Omental fat pad (tissue), 3 donors: ENCODE measurements at regions not wholly inside any gene's neighbourhood (a gene's known extent, or its start where the extent isn't known, plus 50 kb on each side); places are given as distances from the start of the nearest gene placed in this dataset.

ENCODE experiments used
- ATAC-seq: fragments of 150-250 bp; one replicate; pipeline ENCODE4 v1.9.1; 2016; ENCODE audit warnings: mild to moderate bottlenecking, moderate library complexity; ENCODE audit not compliant: low FRiP score
- DNase-seq: peaks from one replicate; pipeline ENCODE4 v3.0.0-alpha.2; 2019; ENCODE audit warnings: low spot score
- TF ChIP-seq, protein P1 (sequence below), 3 donors: fragments of 450-650 bp; IDR thresholded peaks; one replicate each; pipeline ENCODE4 v1.5.1; 2016 to 2017; ENCODE audit warnings: antibody characterized with exemption in 3 of 3, mild to moderate bottlenecking in 3 of 3, moderate library complexity in 2 of 3

DNA sequence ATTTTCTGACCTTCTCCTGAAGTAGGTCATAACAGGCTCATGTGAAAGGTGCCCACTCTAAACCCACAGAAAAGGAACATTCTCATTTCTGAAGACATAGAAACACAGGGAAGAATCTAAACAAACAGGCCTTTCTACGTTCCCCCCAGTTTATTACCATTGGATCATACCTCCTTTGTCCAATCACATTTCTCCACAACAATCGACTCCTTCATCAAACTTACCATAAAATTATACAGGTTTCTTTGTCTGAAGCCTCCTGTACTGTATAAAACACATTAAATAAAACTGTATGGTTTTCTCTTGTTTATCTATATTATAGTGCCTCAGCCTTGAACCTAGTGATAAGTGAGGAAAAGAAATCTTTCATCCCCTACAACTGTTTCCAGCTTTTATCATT is 340.7 kb downstream of the ENC1 start:
- ATAC-seq = no peak
- no peak for DNase-seq
- TF ChIP-seq, protein P1, sequence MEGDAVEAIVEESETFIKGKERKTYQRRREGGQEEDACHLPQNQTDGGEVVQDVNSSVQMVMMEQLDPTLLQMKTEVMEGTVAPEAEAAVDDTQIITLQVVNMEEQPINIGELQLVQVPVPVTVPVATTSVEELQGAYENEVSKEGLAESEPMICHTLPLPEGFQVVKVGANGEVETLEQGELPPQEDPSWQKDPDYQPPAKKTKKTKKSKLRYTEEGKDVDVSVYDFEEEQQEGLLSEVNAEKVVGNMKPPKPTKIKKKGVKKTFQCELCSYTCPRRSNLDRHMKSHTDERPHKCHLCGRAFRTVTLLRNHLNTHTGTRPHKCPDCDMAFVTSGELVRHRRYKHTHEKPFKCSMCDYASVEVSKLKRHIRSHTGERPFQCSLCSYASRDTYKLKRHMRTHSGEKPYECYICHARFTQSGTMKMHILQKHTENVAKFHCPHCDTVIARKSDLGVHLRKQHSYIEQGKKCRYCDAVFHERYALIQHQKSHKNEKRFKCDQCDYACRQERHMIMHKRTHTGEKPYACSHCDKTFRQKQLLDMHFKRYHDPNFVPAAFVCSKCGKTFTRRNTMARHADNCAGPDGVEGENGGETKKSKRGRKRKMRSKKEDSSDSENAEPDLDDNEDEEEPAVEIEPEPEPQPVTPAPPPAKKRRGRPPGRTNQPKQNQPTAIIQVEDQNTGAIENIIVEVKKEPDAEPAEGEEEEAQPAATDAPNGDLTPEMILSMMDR (IDR thresholded peaks at IDR 0.05) = no peak

DNA sequence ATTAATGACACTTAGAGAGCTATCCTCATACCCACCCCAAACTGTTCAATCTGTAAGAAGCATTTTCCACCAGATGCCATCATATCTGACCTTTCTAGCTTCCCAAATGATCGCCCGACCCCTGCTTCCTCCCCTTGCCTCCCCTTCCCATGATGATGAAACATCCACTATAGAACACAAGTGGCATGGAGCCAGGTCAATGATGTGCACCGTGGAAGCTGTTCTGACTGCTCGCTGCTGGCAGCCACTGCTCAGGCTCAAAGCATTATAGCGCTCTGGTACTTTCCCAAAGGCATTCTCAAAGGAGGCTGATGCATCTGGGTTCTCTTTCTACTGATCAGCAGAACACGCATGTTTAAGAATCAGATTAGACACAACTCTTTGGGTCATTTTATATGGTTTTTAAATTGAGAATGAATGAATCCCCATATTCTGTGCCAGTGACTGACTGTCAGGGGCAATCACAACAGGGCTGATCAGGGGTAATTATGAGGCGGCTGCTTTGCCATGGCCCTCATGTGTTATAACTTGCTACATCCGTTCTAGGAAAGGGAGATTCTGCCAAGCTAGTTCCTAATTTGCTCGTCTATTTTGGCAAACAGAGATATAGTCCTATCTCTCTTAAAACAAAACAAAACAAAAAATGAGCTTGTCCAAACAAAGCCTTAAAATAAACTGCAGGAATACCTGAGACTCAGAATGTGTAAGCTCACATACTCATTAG is 343.7 kb downstream of the ENC1 start:
- TF ChIP-seq, protein P1 (IDR thresholded peaks at IDR 0.05) = no peak
- ATAC-seq (no peak), DNase-seq (no peak)

DNA sequence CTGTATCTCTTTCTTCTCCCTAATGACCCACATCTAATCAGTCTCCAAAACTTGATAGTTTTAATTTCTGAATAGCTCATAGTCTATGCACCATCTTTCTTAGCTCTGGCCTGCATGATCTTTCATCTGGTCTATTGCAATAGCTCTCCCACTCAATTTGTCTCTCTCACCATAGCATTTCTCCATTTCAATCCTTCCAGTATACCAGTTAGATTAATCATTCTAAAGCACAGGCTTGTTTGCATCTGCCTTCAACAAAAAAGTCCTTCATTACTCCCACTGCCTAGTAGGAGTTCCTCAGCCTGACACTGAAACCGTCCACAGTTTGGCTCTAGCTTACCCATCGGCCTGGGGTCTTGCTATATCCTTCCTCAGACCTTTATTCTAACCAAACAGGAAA is 344.9 kb downstream of the ENC1 start:
- DNase-seq (no peak), ATAC-seq (no peak)
- TF ChIP-seq, protein P1 (IDR thresholded peaks at IDR 0.05) = no peak

DNA sequence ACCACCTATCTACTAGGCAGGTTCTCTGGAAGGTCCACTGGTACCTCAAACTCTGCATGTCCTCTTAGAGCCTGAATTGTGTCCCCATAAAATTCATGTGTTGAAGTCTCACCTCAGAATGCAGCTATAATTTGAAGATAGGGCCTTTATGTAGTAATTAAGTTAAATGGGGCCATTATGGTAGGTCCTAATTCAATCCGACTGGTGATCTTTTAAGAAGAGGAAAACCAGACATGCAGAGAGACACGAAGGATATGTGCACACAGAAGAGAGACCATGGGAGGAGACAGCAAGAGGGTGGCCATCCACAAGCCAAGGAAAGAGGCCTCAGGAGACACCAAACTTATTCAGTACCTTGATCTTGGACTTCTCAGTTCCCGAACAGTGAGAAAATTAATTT is 345.4 kb downstream of the ENC1 start:
- ATAC-seq (no peak), DNase-seq (no peak)

DNA sequence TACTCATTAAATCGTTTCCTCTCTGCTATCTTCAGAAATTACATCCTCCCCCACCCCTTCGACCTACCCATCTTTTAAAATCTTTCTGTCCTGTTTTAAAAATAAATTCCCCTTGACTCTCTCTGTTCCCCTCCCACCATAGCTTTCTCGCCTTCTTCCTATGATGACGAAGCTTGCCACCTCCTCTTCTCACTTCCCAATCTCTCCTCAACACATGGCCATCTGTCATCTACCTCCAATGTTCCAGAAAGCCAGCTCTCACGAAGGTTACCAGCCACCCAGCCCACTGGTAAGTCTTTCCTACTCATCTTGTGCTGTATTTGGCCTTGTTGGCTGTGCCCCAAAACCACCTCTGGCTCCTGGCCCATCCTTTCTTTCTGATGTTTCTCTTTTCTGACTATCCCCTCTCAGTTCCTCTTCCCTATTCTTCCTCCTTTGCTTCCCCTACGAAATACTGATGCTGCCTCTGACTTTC is 346.3 kb downstream of the ENC1 start:
- TF ChIP-seq, protein P1 (IDR thresholded peaks at IDR 0.05) = no peak
- DNase-seq (no peak), ATAC-seq (no peak)

More for the DNA sequence above, 345.4 kb downstream of the ENC1 start:
- TF ChIP-seq, protein P1 (IDR thresholded peaks at IDR 0.05) = no peak

DNA sequence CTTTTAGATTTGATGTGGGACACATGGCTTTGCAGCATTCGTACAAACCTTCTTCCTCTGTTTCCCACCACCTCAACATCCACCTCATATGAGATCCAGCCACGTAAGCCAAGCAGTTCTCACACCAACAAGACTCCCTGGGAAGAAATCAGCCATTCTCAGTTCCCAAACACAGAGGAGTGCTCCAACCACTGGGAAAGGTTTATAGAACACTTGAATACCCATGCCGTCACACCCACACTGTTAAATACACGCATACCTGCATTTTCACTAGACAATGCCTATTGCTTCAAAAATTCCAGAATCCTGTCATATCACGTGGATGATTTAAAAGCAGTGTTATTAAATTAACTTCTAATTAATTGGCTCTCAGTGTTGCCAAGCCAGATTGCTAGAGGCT is 347.3 kb downstream of the ENC1 start:
- DNase-seq (no peak), ATAC-seq (no peak)
- TF ChIP-seq, protein P1 (IDR thresholded peaks at IDR 0.05) = no peak

DNA sequence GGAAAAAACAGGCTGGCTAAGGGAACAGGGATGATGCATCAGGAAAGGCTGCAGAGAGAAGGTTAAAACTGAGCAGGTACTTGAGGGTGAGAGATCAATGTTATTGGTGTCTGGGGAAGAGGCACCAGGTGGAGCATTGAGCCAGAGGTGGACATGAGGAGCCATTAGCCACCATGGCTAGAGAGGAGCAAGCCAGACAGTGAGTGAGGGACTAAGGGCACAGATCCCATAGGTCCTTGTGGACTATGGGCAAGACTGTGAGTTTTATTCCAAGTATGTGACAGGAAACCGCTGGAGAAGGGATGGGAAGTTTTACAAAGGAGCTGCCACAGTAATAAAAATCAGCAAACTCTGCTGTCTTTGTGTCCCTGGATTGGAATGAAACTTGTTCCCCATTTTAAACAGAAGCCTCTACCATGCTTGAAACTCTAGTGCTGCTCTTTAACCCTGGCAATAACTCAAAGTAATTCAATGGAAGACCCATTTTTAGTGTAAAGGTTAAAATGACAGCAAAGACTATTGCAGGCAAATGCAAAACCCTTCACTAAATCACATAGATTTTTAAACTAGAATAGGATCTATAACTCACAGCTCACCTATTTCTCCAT is 349.8 kb downstream of the ENC1 start:
- TF ChIP-seq, protein P1 (IDR thresholded peaks at IDR 0.05) = no peak
- no peak for DNase-seq
- ATAC-seq = no peak
